Endodermal cell (in vitro differentiated cells): ENCODE measurements at regions not wholly inside any gene's neighbourhood (a gene's known extent, or its start where the extent isn't known, plus 50 kb on each side); places are given as distances from the start of the nearest gene placed in this dataset.
A peak's percentile ranks its signal among the peaks of the same experiment; 100 is the strongest.
"Not testable (repeated sequence)": the region's sequence is repeated elsewhere in the genome, so short reads cannot be mapped to it uniquely, and the experiment has no call there.

ENCODE experiments used
- DNase-seq: peaks from one replicate; pipeline ENCODE4 v3.0.0-alpha.2; 2017
- H3K27ac ChIP-seq: 2 replicates; pipeline ENCODE4 v1.5.1; 2013; ENCODE audit warnings: mild to moderate bottlenecking, low read depth, low read length, moderate library complexity
- H3K27me3 ChIP-seq: 2 replicates; pipeline ENCODE4 v1.6.1; 2013; ENCODE audit warnings: mild to moderate bottlenecking, low read length, moderate library complexity; ENCODE audit not compliant: insufficient read depth, control insufficient read depth, poor library complexity, severe bottlenecking
- H3K36me3 ChIP-seq: 2 replicates; pipeline ENCODE4 v1.7.0; 2013; ENCODE audit warnings: mild to moderate bottlenecking, low read length, moderate library complexity; ENCODE audit not compliant: control insufficient read depth, insufficient read depth
- H3K4me1 ChIP-seq: one replicate; pipeline ENCODE4 v1.7.0; 2013; ENCODE audit warnings: low read length; ENCODE audit not compliant: control insufficient read depth, insufficient read depth
- H3K4me3 ChIP-seq: 2 replicates; pipeline ENCODE4 v1.5.1; 2013; ENCODE audit warnings: mild to moderate bottlenecking, low read length, moderate library complexity
- H3K9ac ChIP-seq: 2 replicates; pipeline ENCODE4 v1.6.1; 2013; ENCODE audit warnings: mild to moderate bottlenecking, low read length, moderate library complexity; ENCODE audit not compliant: poor library complexity, severe bottlenecking; ENCODE audit errors: extremely low read depth
- H3K9me3 ChIP-seq: 2 replicates; pipeline ENCODE4 v1.6.1; 2013; ENCODE audit warnings: mild to moderate bottlenecking, low read length, moderate library complexity; ENCODE audit not compliant: control insufficient read depth
- H3K27ac Mint-ChIP-seq: 2 replicates; pipeline ENCODE4 v1.8.0; 2020; ENCODE audit warnings: mixed read lengths
- H3K27me3 Mint-ChIP-seq: 2 replicates; pipeline ENCODE4 v1.8.0; 2021; ENCODE audit warnings: mild to moderate bottlenecking, mixed read lengths; ENCODE audit not compliant: insufficient read depth
- H3K36me3 Mint-ChIP-seq: 2 replicates; pipeline ENCODE4 v1.8.0; 2020; ENCODE audit warnings: low read depth, mixed read lengths
- H3K4me1 Mint-ChIP-seq: 2 replicates; pipeline ENCODE4 v1.8.0; 2020; ENCODE audit warnings: mixed read lengths
- H3K4me3 Mint-ChIP-seq: 2 replicates; pipeline ENCODE4 v1.8.0; 2020; ENCODE audit warnings: mild to moderate bottlenecking, moderate library complexity, mixed read lengths
- H3K9me3 Mint-ChIP-seq: 2 replicates; pipeline ENCODE4 v1.8.0; 2020; ENCODE audit warnings: mild to moderate bottlenecking, mixed read lengths
- WGBS, 2 experiments: methylation state at CpG; one replicate each; pipeline versions ENCODE4 v1.1.5 to v1.1.7; 2013; ENCODE audit warnings: missing lambda C conversion rate in 2 of 2, mixed read lengths in 1 of 2; ENCODE audit not compliant: insufficient coverage in 1 of 2, insufficient read length in 1 of 2; 5-methylcytosine and 5-hydroxymethylcytosine counted together
- TF ChIP-seq, protein P1 (sequence below): fragments of 200-600 bp; sonication (generic); conservative IDR thresholded peaks from 2 replicates; pipeline ENCODE4 v1.5.0; 2021; ENCODE audit warnings: antibody characterized with exemption, mild to moderate bottlenecking

DNA sequence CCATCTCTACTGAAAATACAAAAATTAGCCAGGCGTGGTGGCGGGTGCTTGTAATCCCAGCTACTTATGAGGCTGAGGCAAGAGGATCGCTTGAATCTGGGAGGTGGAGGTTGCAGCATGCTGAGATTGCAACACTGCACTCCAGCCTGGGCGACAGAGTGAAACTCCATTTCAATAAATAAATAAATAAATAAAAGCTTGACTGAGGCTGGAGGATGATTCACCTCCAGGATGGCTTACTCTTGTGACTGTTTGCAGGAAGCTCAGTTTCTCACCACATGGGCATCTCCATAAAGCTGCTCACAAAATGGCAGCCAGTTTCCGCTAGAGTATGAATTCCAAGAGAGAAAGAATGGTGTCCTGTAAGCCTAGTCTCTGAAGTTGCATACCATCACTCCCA lies 191.7 kb upstream of the EDNRA start:
- Mint-ChIP-seq H3K27ac (no peak overlapping the region), H3K9me3 (peaks cover 9% of the 10 kb centered on the region), H3K4me3 (no peak overlapping the region), H3K4me1 (peaks cover 3% of the 10 kb centered on the region), H3K27me3 (no peaks in the 10 kb centered on the region), H3K36me3 (no peaks in the 10 kb centered on the region)
- Histone ChIP-seq H3K9me3 (peaks cover 12% of the 10 kb centered on the region), H3K4me3 (no peak overlapping the region), H3K9ac (no peak overlapping the region), H3K27ac (no peak overlapping the region), H3K27me3 (no peaks in the 10 kb centered on the region), H3K36me3 (no peaks in the 10 kb centered on the region), H3K4me1 (no peaks in the 10 kb centered on the region)
- DNase-seq, result no peak
- TF ChIP-seq, protein P1, sequence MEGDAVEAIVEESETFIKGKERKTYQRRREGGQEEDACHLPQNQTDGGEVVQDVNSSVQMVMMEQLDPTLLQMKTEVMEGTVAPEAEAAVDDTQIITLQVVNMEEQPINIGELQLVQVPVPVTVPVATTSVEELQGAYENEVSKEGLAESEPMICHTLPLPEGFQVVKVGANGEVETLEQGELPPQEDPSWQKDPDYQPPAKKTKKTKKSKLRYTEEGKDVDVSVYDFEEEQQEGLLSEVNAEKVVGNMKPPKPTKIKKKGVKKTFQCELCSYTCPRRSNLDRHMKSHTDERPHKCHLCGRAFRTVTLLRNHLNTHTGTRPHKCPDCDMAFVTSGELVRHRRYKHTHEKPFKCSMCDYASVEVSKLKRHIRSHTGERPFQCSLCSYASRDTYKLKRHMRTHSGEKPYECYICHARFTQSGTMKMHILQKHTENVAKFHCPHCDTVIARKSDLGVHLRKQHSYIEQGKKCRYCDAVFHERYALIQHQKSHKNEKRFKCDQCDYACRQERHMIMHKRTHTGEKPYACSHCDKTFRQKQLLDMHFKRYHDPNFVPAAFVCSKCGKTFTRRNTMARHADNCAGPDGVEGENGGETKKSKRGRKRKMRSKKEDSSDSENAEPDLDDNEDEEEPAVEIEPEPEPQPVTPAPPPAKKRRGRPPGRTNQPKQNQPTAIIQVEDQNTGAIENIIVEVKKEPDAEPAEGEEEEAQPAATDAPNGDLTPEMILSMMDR, result no peak
- 93 to 100% methylated on average over 2 to 4 of the region's 5 CpGs for WGBS, 2 experiments

DNA sequence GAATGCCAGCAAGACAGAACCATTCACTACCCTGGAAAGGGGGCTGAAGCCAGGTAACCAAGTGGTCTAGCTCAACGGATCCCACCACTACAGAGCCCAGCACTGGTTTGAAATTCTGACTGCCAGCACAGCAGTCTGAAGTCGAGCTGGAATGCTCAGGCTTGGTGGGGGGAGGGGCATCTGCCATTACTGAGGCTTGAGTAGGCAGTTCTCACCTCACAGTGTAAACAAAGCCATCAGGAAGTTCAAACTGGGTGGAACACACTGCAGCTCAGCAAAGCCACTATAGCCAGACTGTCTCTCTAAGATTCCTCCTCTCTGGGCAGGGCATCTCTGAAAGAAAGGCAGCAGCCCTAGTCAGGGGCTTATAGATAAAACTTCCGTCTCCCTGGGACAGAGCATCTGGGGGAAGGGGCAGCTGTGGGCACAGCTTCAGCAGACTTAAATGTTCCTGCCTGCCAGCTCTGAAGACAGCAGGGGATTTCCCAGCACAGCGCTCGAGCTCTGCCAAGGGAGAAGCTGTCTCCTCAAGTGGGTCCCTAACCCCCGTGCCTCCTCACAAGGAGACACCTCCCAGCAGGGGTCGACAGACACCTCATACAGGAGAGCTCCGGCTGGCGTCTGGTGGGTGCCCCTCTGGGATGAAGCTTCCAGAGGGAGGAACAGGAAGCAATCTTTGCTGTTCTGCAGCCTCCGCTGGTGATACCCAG lies 188.1 kb upstream of the EDNRA start:
- not testable (repeated sequence) for H3K4me1 Mint-ChIP-seq, H3K36me3 ChIP-seq, H3K9ac ChIP-seq, H3K4me3 Mint-ChIP-seq, H3K4me3 ChIP-seq, H3K27ac Mint-ChIP-seq, H3K27me3 ChIP-seq, H3K27ac ChIP-seq, H3K36me3 Mint-ChIP-seq, H3K4me1 ChIP-seq, H3K27me3 Mint-ChIP-seq
- H3K9me3 Mint-ChIP-seq, result peaks cover 18% of the 10 kb centered on the region
- WGBS, 2 experiments, result 83 to 84% methylated on average over 6 to 10 of the region's 10 CpGs
- peaks cover 12% of the 10 kb centered on the region for H3K9me3 ChIP-seq
- peak; percentile 83 for DNase-seq

DNA sequence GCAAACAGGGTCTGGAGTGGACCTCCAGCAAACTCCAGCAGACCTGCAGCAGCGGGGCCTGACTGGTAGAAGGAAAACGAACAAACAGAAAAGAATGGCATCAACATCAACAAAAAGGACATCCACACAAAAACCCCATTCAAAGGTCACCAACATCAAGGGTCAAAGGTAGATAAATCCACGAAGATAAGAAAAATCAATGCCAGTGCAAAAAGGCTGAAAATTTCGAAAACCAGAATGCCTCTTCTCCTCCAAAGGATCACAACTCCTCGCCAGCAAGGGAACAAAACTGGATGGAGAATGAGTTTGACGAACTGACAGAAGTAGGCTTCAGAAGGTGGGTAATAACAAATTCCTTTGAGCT lies 187.6 kb upstream of the EDNRA start:
- H3K27me3 ChIP-seq, H3K4me1 Mint-ChIP-seq, H3K9ac ChIP-seq, DNase-seq, H3K27ac Mint-ChIP-seq, H3K36me3 Mint-ChIP-seq, H3K36me3 ChIP-seq, H3K27me3 Mint-ChIP-seq, H3K27ac ChIP-seq, H3K4me3 ChIP-seq, H3K4me1 ChIP-seq, H3K4me3 Mint-ChIP-seq: not testable (repeated sequence)
- H3K9me3 ChIP-seq, result peaks cover 12% of the 10 kb centered on the region
- WGBS, 2 experiments, result 92% methylated on average over 6 of the region's 6 CpGs; no CpG with 5 or more reads in 1 of the 2 experiments
- peaks cover 18% of the 10 kb centered on the region for H3K9me3 Mint-ChIP-seq

DNA sequence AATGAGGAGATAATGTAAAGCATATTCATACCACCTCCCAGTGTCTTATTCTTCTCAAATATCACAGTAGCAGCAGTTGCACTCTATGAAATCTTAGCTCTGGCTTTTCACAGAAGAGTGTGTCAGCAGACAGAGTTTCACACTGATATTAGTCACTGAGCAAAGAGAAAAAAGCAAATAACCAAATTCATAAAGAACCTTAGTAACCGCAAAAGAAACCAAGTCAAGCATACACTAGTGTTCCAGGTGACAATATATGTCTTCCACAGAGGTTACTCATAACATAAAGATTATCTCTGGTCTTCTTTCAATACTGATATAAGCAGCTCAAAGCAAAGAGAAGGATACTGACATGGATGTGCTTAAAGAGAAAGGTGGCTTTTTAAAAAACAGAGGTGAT lies 181.7 kb upstream of the EDNRA start:
- DNase-seq, result no peak

More for the DNA sequence above, 181.7 kb upstream of the EDNRA start:
- H3K9ac ChIP-seq, result no peak overlapping the region
- H3K36me3 Mint-ChIP-seq, result no peaks in the 10 kb centered on the region
- peaks cover 10% of the 10 kb centered on the region for H3K9me3 Mint-ChIP-seq
- H3K4me1 Mint-ChIP-seq, result no peaks in the 10 kb centered on the region
- H3K27ac Mint-ChIP-seq, result no peak overlapping the region
- no peak overlapping the region for H3K27ac ChIP-seq
- no peaks in the 10 kb centered on the region for H3K36me3 ChIP-seq
- H3K4me1 ChIP-seq, result no peaks in the 10 kb centered on the region
- H3K4me3 ChIP-seq, result no peak overlapping the region
- no peaks in the 10 kb centered on the region for H3K9me3 ChIP-seq
- no peak overlapping the region for H3K4me3 Mint-ChIP-seq
- WGBS, 2 experiments, result 86 to 100% methylated on average over 1 of the region's 1 CpG
- no peaks in the 10 kb centered on the region for H3K27me3 Mint-ChIP-seq
- no peaks in the 10 kb centered on the region for H3K27me3 ChIP-seq
- TF ChIP-seq, protein P1, result no peak
